ENCODE measurements at regions not wholly inside any gene's neighbourhood (a gene's known extent, or its start where the extent isn't known, plus 50 kb on each side); places are given as distances from the start of the nearest gene placed in this dataset.
"Not testable (repeated sequence)": the region's sequence is repeated elsewhere in the genome, so short reads cannot be mapped to it uniquely, and the experiment has no call there.

DNA sequence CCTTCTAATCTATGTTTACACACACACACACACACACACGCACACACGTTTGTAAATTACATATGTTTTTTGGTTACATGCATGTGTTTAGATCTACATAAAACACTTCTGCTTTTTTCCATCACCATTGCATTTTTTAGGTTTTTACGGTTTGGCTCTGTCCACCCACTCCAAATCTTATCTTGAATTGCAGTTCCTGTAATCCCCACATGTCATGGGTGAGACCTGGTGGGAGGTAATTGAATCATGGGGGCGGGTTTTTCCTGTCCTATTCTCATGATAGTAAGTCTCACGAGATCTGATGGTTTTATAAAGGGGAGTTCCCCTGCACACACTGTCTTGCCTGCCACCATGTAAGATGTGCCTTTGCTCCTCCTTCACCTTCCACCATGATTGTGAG lies 188.7 kb upstream of the TSHZ3 start:
- TF ChIP-seq, protein P1, sequence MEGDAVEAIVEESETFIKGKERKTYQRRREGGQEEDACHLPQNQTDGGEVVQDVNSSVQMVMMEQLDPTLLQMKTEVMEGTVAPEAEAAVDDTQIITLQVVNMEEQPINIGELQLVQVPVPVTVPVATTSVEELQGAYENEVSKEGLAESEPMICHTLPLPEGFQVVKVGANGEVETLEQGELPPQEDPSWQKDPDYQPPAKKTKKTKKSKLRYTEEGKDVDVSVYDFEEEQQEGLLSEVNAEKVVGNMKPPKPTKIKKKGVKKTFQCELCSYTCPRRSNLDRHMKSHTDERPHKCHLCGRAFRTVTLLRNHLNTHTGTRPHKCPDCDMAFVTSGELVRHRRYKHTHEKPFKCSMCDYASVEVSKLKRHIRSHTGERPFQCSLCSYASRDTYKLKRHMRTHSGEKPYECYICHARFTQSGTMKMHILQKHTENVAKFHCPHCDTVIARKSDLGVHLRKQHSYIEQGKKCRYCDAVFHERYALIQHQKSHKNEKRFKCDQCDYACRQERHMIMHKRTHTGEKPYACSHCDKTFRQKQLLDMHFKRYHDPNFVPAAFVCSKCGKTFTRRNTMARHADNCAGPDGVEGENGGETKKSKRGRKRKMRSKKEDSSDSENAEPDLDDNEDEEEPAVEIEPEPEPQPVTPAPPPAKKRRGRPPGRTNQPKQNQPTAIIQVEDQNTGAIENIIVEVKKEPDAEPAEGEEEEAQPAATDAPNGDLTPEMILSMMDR (IDR thresholded peaks at IDR 0.05) = not testable (repeated sequence)
- not testable (repeated sequence) for TF ChIP-seq ZFX (IDR thresholded peaks at IDR 0.05; ENCODE audit: borderline replicate concordance)
